ENCODE measurements at regions not wholly inside any gene's neighbourhood (a gene's known extent, or its start where the extent isn't known, plus 50 kb on each side); places are given as distances from the start of the nearest gene placed in this dataset.
"Not testable (repeated sequence)": the region's sequence is repeated elsewhere in the genome, so short reads cannot be mapped to it uniquely, and the experiment has no call there.

DNA sequence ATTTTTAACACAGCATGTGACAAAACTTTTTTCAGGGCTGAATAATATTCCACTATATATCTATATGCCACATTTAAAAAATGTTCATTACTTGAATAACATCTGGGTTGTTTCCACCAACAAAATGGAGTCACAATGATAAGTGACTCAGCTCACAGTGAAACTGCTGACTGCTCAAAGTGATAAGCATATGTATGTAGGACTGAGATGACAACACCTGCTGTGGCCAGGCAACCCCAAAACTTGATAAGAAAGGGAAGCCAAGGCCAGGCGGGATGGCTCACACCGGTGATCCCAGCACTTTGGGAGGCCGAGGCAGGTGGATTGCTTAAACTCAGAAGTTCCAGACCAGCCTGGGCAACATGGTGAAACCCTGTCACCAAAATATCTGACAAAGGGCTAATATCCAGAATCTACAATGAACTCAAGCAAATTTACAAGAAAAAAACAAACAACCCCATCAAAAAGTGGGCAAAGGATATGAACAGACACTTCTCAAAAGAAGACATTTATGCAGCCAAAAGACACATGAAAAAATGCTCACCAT lies 99.2 kb upstream of the TERB2 start:
- TF ChIP-seq, protein P1, sequence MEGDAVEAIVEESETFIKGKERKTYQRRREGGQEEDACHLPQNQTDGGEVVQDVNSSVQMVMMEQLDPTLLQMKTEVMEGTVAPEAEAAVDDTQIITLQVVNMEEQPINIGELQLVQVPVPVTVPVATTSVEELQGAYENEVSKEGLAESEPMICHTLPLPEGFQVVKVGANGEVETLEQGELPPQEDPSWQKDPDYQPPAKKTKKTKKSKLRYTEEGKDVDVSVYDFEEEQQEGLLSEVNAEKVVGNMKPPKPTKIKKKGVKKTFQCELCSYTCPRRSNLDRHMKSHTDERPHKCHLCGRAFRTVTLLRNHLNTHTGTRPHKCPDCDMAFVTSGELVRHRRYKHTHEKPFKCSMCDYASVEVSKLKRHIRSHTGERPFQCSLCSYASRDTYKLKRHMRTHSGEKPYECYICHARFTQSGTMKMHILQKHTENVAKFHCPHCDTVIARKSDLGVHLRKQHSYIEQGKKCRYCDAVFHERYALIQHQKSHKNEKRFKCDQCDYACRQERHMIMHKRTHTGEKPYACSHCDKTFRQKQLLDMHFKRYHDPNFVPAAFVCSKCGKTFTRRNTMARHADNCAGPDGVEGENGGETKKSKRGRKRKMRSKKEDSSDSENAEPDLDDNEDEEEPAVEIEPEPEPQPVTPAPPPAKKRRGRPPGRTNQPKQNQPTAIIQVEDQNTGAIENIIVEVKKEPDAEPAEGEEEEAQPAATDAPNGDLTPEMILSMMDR (conservative IDR thresholded peaks at IDR 0.05; ENCODE audit: low read depth, low read length), result not testable (repeated sequence)
- not testable (repeated sequence) for TF ChIP-seq EZH2 (IDR thresholded peaks at IDR 0.05; ENCODE audit: borderline replicate concordance, low read depth, low read length, poor library complexity, severe bottlenecking)
